H1 (cell line): ENCODE measurements at regions not wholly inside any gene's neighbourhood (a gene's known extent, or its start where the extent isn't known, plus 50 kb on each side); places are given as distances from the start of the nearest gene placed in this dataset.

ENCODE experiments used
- CREB1 ChIP-seq: IDR thresholded peaks from 2 replicates; pipeline ENCODE4 v1.6.1; 2012; ENCODE audit warnings: inconsistent platforms
- JUN ChIP-seq: IDR thresholded peaks from 2 replicates; pipeline ENCODE4 v1.6.1; 2011; ENCODE audit warnings: low read depth, mild to moderate bottlenecking, improper control_type of control experiment, low read length
- MAFK ChIP-seq: IDR thresholded peaks from 2 replicates; pipeline ENCODE4 v1.6.1; 2012; ENCODE audit warnings: low read depth, mild to moderate bottlenecking, improper control_type of control experiment, low read length
- SAP30 ChIP-seq: fragments of 300-600 bp; sonication (generic); IDR thresholded peaks from 2 replicates; pipeline ENCODE4 v1.7.1; 2012; ENCODE audit warnings: low read length, moderate library complexity, mild to moderate bottlenecking, inconsistent platforms; ENCODE audit not compliant: insufficient read depth, insufficient replicate concordance
- TEAD4 ChIP-seq: IDR thresholded peaks from 2 replicates; pipeline ENCODE4 v1.6.1; 2012; ENCODE audit warnings: low read depth, low read length, inconsistent platforms, mixed read lengths
- YY1 ChIP-seq: IDR thresholded peaks from 2 replicates; pipeline ENCODE4 v1.6.1; 2011; ENCODE audit warnings: low read depth, mild to moderate bottlenecking, low read length
- ZNF274 ChIP-seq: IDR thresholded peaks from 2 replicates; pipeline ENCODE4 v1.7.0; 2012; ENCODE audit warnings: low read length, borderline replicate concordance; ENCODE audit errors: extremely low read depth
- TF ChIP-seq, protein P1 (sequence below): fragments of 300-600 bp; sonication (generic); IDR thresholded peaks from 2 replicates; pipeline ENCODE4 v1.7.1; 2012; ENCODE audit warnings: low read length, moderate library complexity, mild to moderate bottlenecking, inconsistent platforms; ENCODE audit not compliant: insufficient replicate concordance
- TF ChIP-seq, protein P2 (sequence below): IDR thresholded peaks from 2 replicates; pipeline ENCODE4 v1.6.1; 2012; ENCODE audit warnings: inconsistent platforms

DNA sequence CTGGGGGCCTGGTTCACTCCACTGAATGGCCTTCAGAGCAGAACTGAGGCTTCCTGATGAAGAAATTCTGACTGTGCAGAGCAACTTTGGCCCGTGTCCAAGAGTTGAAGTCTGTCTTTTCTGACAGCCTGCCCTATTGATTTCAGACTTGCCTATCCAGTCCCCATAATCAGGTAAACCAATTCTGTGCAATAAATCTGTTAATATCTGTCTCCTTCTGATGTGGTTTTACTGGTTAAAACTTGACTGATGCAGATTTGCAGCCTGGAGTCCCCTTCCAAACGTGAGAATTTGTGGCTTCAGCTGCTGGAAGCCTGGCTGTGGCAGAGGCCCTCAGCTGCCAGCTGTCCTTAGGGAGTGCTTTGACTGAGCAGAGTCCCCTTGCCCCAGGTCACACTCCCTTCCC, 283.9 kb upstream of the ANKRD55 start (continued):
- TF ChIP-seq, protein P1, sequence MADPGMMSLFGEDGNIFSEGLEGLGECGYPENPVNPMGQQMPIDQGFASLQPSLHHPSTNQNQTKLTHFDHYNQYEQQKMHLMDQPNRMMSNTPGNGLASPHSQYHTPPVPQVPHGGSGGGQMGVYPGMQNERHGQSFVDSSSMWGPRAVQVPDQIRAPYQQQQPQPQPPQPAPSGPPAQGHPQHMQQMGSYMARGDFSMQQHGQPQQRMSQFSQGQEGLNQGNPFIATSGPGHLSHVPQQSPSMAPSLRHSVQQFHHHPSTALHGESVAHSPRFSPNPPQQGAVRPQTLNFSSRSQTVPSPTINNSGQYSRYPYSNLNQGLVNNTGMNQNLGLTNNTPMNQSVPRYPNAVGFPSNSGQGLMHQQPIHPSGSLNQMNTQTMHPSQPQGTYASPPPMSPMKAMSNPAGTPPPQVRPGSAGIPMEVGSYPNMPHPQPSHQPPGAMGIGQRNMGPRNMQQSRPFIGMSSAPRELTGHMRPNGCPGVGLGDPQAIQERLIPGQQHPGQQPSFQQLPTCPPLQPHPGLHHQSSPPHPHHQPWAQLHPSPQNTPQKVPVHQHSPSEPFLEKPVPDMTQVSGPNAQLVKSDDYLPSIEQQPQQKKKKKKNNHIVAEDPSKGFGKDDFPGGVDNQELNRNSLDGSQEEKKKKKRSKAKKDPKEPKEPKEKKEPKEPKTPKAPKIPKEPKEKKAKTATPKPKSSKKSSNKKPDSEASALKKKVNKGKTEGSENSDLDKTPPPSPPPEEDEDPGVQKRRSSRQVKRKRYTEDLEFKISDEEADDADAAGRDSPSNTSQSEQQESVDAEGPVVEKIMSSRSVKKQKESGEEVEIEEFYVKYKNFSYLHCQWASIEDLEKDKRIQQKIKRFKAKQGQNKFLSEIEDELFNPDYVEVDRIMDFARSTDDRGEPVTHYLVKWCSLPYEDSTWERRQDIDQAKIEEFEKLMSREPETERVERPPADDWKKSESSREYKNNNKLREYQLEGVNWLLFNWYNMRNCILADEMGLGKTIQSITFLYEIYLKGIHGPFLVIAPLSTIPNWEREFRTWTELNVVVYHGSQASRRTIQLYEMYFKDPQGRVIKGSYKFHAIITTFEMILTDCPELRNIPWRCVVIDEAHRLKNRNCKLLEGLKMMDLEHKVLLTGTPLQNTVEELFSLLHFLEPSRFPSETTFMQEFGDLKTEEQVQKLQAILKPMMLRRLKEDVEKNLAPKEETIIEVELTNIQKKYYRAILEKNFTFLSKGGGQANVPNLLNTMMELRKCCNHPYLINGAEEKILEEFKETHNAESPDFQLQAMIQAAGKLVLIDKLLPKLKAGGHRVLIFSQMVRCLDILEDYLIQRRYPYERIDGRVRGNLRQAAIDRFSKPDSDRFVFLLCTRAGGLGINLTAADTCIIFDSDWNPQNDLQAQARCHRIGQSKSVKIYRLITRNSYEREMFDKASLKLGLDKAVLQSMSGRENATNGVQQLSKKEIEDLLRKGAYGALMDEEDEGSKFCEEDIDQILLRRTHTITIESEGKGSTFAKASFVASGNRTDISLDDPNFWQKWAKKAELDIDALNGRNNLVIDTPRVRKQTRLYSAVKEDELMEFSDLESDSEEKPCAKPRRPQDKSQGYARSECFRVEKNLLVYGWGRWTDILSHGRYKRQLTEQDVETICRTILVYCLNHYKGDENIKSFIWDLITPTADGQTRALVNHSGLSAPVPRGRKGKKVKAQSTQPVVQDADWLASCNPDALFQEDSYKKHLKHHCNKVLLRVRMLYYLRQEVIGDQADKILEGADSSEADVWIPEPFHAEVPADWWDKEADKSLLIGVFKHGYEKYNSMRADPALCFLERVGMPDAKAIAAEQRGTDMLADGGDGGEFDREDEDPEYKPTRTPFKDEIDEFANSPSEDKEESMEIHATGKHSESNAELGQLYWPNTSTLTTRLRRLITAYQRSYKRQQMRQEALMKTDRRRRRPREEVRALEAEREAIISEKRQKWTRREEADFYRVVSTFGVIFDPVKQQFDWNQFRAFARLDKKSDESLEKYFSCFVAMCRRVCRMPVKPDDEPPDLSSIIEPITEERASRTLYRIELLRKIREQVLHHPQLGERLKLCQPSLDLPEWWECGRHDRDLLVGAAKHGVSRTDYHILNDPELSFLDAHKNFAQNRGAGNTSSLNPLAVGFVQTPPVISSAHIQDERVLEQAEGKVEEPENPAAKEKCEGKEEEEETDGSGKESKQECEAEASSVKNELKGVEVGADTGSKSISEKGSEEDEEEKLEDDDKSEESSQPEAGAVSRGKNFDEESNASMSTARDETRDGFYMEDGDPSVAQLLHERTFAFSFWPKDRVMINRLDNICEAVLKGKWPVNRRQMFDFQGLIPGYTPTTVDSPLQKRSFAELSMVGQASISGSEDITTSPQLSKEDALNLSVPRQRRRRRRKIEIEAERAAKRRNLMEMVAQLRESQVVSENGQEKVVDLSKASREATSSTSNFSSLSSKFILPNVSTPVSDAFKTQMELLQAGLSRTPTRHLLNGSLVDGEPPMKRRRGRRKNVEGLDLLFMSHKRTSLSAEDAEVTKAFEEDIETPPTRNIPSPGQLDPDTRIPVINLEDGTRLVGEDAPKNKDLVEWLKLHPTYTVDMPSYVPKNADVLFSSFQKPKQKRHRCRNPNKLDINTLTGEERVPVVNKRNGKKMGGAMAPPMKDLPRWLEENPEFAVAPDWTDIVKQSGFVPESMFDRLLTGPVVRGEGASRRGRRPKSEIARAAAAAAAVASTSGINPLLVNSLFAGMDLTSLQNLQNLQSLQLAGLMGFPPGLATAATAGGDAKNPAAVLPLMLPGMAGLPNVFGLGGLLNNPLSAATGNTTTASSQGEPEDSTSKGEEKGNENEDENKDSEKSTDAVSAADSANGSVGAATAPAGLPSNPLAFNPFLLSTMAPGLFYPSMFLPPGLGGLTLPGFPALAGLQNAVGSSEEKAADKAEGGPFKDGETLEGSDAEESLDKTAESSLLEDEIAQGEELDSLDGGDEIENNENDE, result no peak
- TF ChIP-seq ZNF274 (no peak), JUN (no peak), CREB1 (no peak), TEAD4 (no peak), MAFK (no peak), YY1 (no peak), SAP30 (no peak)
- TF ChIP-seq, protein P2, sequence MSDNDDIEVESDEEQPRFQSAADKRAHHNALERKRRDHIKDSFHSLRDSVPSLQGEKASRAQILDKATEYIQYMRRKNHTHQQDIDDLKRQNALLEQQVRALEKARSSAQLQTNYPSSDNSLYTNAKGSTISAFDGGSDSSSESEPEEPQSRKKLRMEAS, result no peak
